Uterus (tissue), 2 donors: ENCODE measurements at regions not wholly inside any gene's neighbourhood (a gene's known extent, or its start where the extent isn't known, plus 50 kb on each side); places are given as distances from the start of the nearest gene placed in this dataset.

Experiments used
- CTCF ChIP-seq, 4 experiments: fragments of 200-600 bp in 2 of 4; fragments of 450-650 bp in 2 of 4; sonication (generic) in 2 of 4; IDR thresholded peaks; one replicate each; pipeline ENCODE4 v1.5.1; 2016 to 2019; ENCODE audit warnings: antibody characterized with exemption in 4 of 4, mild to moderate bottlenecking in 2 of 4, moderate library complexity in 1 of 4
- POLR2A ChIP-seq, 2 donors: fragments of 450-650 bp; IDR thresholded peaks; one replicate each; pipeline ENCODE4 v1.6.1; 2016; ENCODE audit warnings: antibody characterized with exemption in 2 of 2, mild to moderate bottlenecking in 1 of 2, moderate library complexity in 1 of 2

- TF ChIP-seq CTCF (IDR thresholded peaks at IDR 0.05) (no peak), POLR2A (IDR thresholded peaks at IDR 0.05) (no peak)
Measured at GRCh38 chr22:48957311-48957986, 870.2 kb downstream of the BRD1 start.
